ENCODE measurements at regions not wholly inside any gene's neighbourhood (a gene's known extent, or its start where the extent isn't known, plus 50 kb on each side); places are given as distances from the start of the nearest gene placed in this dataset.

DNA sequence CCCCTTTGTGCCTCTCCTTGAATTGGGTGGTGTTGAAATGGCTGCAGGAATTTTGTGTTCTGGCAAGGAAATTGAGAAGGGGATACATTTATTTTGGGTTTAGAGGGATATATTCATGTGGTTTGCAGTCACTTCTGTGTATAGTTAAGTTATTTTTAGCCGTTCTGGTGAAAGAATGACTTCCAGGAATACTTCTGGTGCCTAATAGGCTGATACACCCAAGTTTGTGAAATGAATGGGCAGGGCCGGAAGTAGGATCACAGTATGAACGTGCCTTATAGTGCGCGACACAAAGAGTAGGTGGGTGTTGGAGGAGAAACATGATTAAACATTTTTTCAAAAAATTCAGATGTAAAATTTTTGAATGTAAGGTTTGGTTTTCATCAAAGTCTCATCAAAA, 168.6 kb upstream of the ATP5MC3 start:
- RAD21 ChIA-PET (ENCODE audit: low non-redundant PET in 1 of 2, low total read pairs in 2 of 2, uncharacterized antibody in 2 of 2, unreplicated experiment in 2 of 2) = no interaction called here
- H3K9ac ChIP-seq (ENCODE audit: low read length) = no peak overlapping the region
- H3K9me2 ChIP-seq (ENCODE audit: insufficient read depth) = no peaks in the 10 kb centered on the region
- H4K20me1 ChIP-seq (ENCODE audit: insufficient read depth) = no peaks in the 10 kb centered on the region
- CTCF ChIA-PET = no interaction called here
- H3K4me2 ChIP-seq (ENCODE audit: low read length) = no peak overlapping the region
- TF ChIP-seq TCF7L2 (IDR thresholded peaks at IDR 0.05; ENCODE audit: borderline replicate concordance, extremely low read depth, insufficient read depth, insufficient read length) = no peak
- no peak for TF ChIP-seq ZNF274 (IDR thresholded peaks at IDR 0.05; ENCODE audit: low read depth, low read length)
- no peak for TF ChIP-seq POLR2AphosphoS5 (IDR thresholded peaks at IDR 0.05; ENCODE audit: low read depth, low read length)
- TF ChIP-seq SP1 (IDR thresholded peaks at IDR 0.05; ENCODE audit: low read depth) = no peak
- no peak for TF ChIP-seq ZFX (IDR thresholded peaks at IDR 0.05)
- no peak for TF ChIP-seq CBX3 (IDR thresholded peaks at IDR 0.05; ENCODE audit: low read depth)
- no peak for TF ChIP-seq RAD21 (IDR thresholded peaks at IDR 0.05; ENCODE audit: low read depth)
- no peak for TF ChIP-seq ELF1 (IDR thresholded peaks at IDR 0.05; ENCODE audit: borderline replicate concordance, low read depth)
- TF ChIP-seq FOSL1 (IDR thresholded peaks at IDR 0.05; ENCODE audit: low read depth) = no peak
- no peak for TF ChIP-seq SRF (IDR thresholded peaks at IDR 0.05; ENCODE audit: low read depth)
- TF ChIP-seq EZH2phosphoT487 (IDR thresholded peaks at IDR 0.05; ENCODE audit: borderline replicate concordance) = no peak
- no peak for TF ChIP-seq CEBPB (IDR thresholded peaks at IDR 0.05; ENCODE audit: low read depth)
- TF ChIP-seq, protein P1, sequence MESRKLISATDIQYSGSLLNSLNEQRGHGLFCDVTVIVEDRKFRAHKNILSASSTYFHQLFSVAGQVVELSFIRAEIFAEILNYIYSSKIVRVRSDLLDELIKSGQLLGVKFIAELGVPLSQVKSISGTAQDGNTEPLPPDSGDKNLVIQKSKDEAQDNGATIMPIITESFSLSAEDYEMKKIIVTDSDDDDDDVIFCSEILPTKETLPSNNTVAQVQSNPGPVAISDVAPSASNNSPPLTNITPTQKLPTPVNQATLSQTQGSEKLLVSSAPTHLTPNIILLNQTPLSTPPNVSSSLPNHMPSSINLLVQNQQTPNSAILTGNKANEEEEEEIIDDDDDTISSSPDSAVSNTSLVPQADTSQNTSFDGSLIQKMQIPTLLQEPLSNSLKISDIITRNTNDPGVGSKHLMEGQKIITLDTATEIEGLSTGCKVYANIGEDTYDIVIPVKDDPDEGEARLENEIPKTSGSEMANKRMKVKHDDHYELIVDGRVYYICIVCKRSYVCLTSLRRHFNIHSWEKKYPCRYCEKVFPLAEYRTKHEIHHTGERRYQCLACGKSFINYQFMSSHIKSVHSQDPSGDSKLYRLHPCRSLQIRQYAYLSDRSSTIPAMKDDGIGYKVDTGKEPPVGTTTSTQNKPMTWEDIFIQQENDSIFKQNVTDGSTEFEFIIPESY (IDR thresholded peaks at IDR 0.05; ENCODE audit: extremely low read depth, insufficient replicate concordance, low read length) = no peak
- DNase-seq (ENCODE audit: low read depth, low spot score) (no peak), ATAC-seq (no peak)
- no peaks in the 10 kb centered on the region for H3K4me1 ChIP-seq (ENCODE audit: control insufficient read depth in 1 of 2, insufficient read depth in 2 of 2, low read length in 2 of 2)
- intact Hi-C loops (cut with micrococcal nuclease) = no loop called here
- H2AFZ ChIP-seq (ENCODE audit: low read depth, low read length, poor library complexity, severe bottlenecking) = no peak overlapping the region
- H3K4me3 ChIP-seq (replicated peaks in 1 of 2; ENCODE audit: low read depth in 1 of 2, low read length in 2 of 2) = no peak overlapping the region
- no TSS peak for BruUV-seq (replicated peaks)
- POLR2A ChIA-PET = no interaction called here
- no peak overlapping the region for H3K27ac ChIP-seq (ENCODE audit: low read depth, low read length)
- H3K79me2 ChIP-seq (ENCODE audit: insufficient read depth, low read length) = no peaks in the 10 kb centered on the region
- H3K27me3 ChIP-seq (ENCODE audit: insufficient read depth, low read length) = no peaks in the 10 kb centered on the region
- H3K9me3 ChIP-seq (ENCODE audit: control insufficient read depth in 1 of 2, insufficient read depth in 1 of 2, low read depth in 1 of 2, low read length in 2 of 2) = no peaks in the 10 kb centered on the region
- no peaks in the 10 kb centered on the region for H3K36me3 ChIP-seq (ENCODE audit: control insufficient read depth in 1 of 2, insufficient read depth in 2 of 2, low read length in 2 of 2)
